CD14-positive monocyte (primary cell): ENCODE measurements at regions not wholly inside any gene's neighbourhood (a gene's known extent, or its start where the extent isn't known, plus 50 kb on each side); places are given as distances from the start of the nearest gene placed in this dataset.

ENCODE experiments used
- DNase-seq, 3 donors: peaks; one replicate each; pipeline ENCODE4 v3.0.0-alpha.2; 2011 to 2022
- H2AFZ ChIP-seq: 2 replicates; pipeline ENCODE4 v1.6.0; 2012; ENCODE audit warnings: mild to moderate bottlenecking, low read depth, low read length, inconsistent platforms; ENCODE audit not compliant: insufficient read depth, poor library complexity, severe bottlenecking
- H3K27ac ChIP-seq, 2 donors: 1 replicate in 1 of 2; 2 replicates in 1 of 2; pipeline ENCODE4 v1.5.1; 2012 to 2013; ENCODE audit warnings: low read length in 2 of 2, control low read depth in 1 of 2, inconsistent platforms in 1 of 2, low read depth in 1 of 2, mild to moderate bottlenecking in 1 of 2
- H3K27me3 ChIP-seq, 2 donors: one replicate each; pipeline versions ENCODE4 v1.6.0 to v1.6.1; 2011 to 2013; ENCODE audit warnings: low read length in 2 of 2; ENCODE audit not compliant: control insufficient read depth in 2 of 2, insufficient read depth in 2 of 2
- H3K36me3 ChIP-seq, 2 donors: replicated peaks in 1 of 2; 1 replicate in 1 of 2; 2 replicates in 1 of 2; pipeline versions ENCODE4 v1.5.1 to v1.6.1; 2012 to 2013; ENCODE audit warnings: low read length in 2 of 2, control low read depth in 1 of 2, inconsistent platforms in 1 of 2, mild to moderate bottlenecking in 1 of 2; ENCODE audit not compliant: insufficient read depth in 2 of 2, control insufficient read depth in 1 of 2
- H3K4me1 ChIP-seq, 2 donors: 1 replicate in 1 of 2; 2 replicates in 1 of 2; pipeline versions ENCODE4 v1.5.1 to v1.6.1; 2012 to 2013; ENCODE audit warnings: low read length in 2 of 2, control low read depth in 1 of 2, inconsistent platforms in 1 of 2, mild to moderate bottlenecking in 1 of 2, moderate library complexity in 1 of 2; ENCODE audit not compliant: insufficient read depth in 2 of 2, control insufficient read depth in 1 of 2
- H3K4me2 ChIP-seq: replicated peaks from 2 replicates; pipeline ENCODE3; 2012; ENCODE audit warnings: low read length, moderate library complexity, mild to moderate bottlenecking; ENCODE audit not compliant: poor library complexity, severe bottlenecking; ENCODE audit errors: extremely low read depth
- H3K4me3 ChIP-seq, 3 experiments: fragments of 200-600 bp in 1 of 3; sonication (generic) in 1 of 3; replicated peaks in 1 of 3; 1 replicate in 2 of 3; 2 replicates in 1 of 3; pipeline ENCODE4 v1.5.1; 2011 to 2013; ENCODE audit warnings: low read length in 3 of 3, mild to moderate bottlenecking in 3 of 3, control low read depth in 2 of 3, low read depth in 2 of 3, inconsistent platforms in 1 of 3, moderate library complexity in 1 of 3
- H3K79me2 ChIP-seq: 2 replicates; pipeline ENCODE4 v1.6.0; 2012; ENCODE audit warnings: mild to moderate bottlenecking, control low read depth, inconsistent platforms, low read length, moderate library complexity; ENCODE audit not compliant: insufficient read depth
- H3K9ac ChIP-seq: 2 replicates; pipeline ENCODE4 v1.6.0; 2017; ENCODE audit warnings: low read length, mild to moderate bottlenecking; ENCODE audit not compliant: insufficient read depth, poor library complexity, severe bottlenecking
- H3K9me3 ChIP-seq, 2 donors: replicated peaks in 1 of 2; 1 replicate in 1 of 2; 2 replicates in 1 of 2; pipeline versions ENCODE4 v1.5.1 to v1.6.1; 2012 to 2013; ENCODE audit warnings: low read length in 2 of 2, control low read depth in 1 of 2; ENCODE audit not compliant: control insufficient read depth in 1 of 2, insufficient read depth in 1 of 2
- H4K20me1 ChIP-seq: 2 replicates; pipeline ENCODE4 v1.6.0; 2012; ENCODE audit warnings: mild to moderate bottlenecking, low read length, control low read depth, moderate library complexity; ENCODE audit not compliant: insufficient read depth
- H3K27ac Mint-ChIP-seq, 7 donors: one replicate each; pipeline ENCODE4 v1.8.0; 2020; ENCODE audit warnings: mild to moderate bottlenecking in 7 of 7, mixed read lengths in 7 of 7, moderate library complexity in 6 of 7, inconsistent platforms in 2 of 7
- H3K27me3 Mint-ChIP-seq, 3 donors: one replicate each; pipeline ENCODE4 v1.8.0; 2021 to 2022; ENCODE audit warnings: low read depth in 3 of 3, mild to moderate bottlenecking in 3 of 3, mixed read lengths in 3 of 3, moderate library complexity in 3 of 3, inconsistent platforms in 1 of 3
- H3K36me3 Mint-ChIP-seq, 2 donors: one replicate each; pipeline ENCODE4 v1.8.0; 2020; ENCODE audit warnings: mixed read lengths in 2 of 2, inconsistent platforms in 1 of 2, mild to moderate bottlenecking in 1 of 2
- H3K4me1 Mint-ChIP-seq: one replicate; pipeline ENCODE4 v1.8.0; 2020; ENCODE audit warnings: mild to moderate bottlenecking, mixed read lengths
- H3K4me3 Mint-ChIP-seq, 2 donors: one replicate each; pipeline ENCODE4 v1.8.0; 2020; ENCODE audit warnings: mild to moderate bottlenecking in 2 of 2, mixed read lengths in 2 of 2, moderate library complexity in 1 of 2
- H3K9me3 Mint-ChIP-seq, 7 donors: one replicate each; pipeline ENCODE4 v1.8.0; 2020 to 2022; ENCODE audit warnings: mixed read lengths in 7 of 7, mild to moderate bottlenecking in 6 of 7, moderate library complexity in 6 of 7, inconsistent platforms in 2 of 7
- WGBS: methylation state at CpG from one replicate; pipeline ENCODE4 v1.1.5; 2013; ENCODE audit warnings: missing lambda C conversion rate; ENCODE audit not compliant: insufficient coverage; 5-methylcytosine and 5-hydroxymethylcytosine counted together
- intact Hi-C, 2 donors: fragments of 100-400 bp; cut with micrococcal nuclease; formaldehyde crosslinking; loops; one replicate each; pipeline versions ENCODE4 v1.15.0 to v1.15.1; 2023
- TF ChIP-seq, protein P1 (sequence below): fragments of 200-600 bp; IDR thresholded peaks from one replicate; pipeline ENCODE4 v1.8.0; 2022; ENCODE audit warnings: antibody characterized with exemption, mild to moderate bottlenecking

DNA sequence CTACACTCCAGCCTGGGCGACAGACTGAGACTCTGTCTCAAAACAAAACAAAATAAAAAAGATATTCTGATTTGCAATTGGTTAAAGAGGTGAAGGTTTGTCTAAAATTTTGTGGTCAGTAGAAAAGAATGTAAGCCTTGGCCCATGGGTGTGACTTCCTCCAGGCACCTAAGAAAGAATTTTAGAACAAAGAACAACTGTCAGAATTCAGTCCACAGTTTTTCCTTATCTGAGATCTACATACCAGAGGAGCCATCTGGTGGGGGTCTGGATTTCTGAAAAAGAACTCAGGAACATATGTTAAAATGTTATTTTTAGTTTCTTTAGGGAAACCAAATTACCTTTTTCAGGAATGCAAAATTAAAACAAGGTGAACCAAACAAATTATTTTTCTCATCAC, 434.1 kb downstream of the ANKRD50 start:
- TF ChIP-seq, protein P1, sequence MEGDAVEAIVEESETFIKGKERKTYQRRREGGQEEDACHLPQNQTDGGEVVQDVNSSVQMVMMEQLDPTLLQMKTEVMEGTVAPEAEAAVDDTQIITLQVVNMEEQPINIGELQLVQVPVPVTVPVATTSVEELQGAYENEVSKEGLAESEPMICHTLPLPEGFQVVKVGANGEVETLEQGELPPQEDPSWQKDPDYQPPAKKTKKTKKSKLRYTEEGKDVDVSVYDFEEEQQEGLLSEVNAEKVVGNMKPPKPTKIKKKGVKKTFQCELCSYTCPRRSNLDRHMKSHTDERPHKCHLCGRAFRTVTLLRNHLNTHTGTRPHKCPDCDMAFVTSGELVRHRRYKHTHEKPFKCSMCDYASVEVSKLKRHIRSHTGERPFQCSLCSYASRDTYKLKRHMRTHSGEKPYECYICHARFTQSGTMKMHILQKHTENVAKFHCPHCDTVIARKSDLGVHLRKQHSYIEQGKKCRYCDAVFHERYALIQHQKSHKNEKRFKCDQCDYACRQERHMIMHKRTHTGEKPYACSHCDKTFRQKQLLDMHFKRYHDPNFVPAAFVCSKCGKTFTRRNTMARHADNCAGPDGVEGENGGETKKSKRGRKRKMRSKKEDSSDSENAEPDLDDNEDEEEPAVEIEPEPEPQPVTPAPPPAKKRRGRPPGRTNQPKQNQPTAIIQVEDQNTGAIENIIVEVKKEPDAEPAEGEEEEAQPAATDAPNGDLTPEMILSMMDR: no peak
- H3K9me3 ChIP-seq: no peaks in the 10 kb centered on the region
- Mint-ChIP-seq H3K4me1 (no peaks in the 10 kb centered on the region), H3K27ac (no peak overlapping the region), H3K4me3 (no peak overlapping the region), H3K36me3 (no peaks in the 10 kb centered on the region), H3K9me3 (peaks cover 0 to 6% (median 5%) of the 10 kb centered on the region in 7 donors), H3K27me3 (no peaks in the 10 kb centered on the region)
- H3K36me3 ChIP-seq: no peaks in the 10 kb centered on the region
- H3K4me1 ChIP-seq: no peaks in the 10 kb centered on the region
- H3K4me2 ChIP-seq: no peak overlapping the region
- H3K4me3 ChIP-seq: no peak overlapping the region
- no peaks in the 10 kb centered on the region for H3K79me2 ChIP-seq
- DNase-seq: no peak
- no peak overlapping the region for H3K9ac ChIP-seq
- H2AFZ ChIP-seq: no peak overlapping the region
- no peaks in the 10 kb centered on the region for H4K20me1 ChIP-seq
- intact Hi-C loops: no loop called here
- H3K27ac ChIP-seq: no peak overlapping the region
- no peaks in the 10 kb centered on the region for H3K27me3 ChIP-seq
- WGBS: no CpG with 5 or more reads among the region's 1 CpG

DNA sequence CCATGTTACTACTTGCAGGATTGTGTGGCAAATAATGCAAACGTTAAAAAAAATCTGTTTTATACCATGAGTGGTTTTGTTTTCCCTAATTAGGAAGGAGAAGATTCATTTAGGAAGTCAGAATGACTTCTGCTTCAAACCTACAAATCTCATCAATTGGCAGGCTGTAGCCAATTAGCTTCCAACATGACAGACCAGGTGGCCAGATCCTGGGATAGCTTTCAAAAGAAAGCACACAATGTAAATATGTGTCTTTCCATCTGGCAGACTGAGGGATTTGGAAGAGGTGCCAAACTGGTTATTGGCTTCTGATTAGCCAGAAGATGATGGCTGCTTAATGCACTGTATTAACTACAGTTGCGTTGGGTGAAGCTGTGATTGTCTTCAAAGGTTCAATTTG, 432.8 kb downstream of the ANKRD50 start:
- no peaks in the 10 kb centered on the region for H3K9me3 ChIP-seq
- intact Hi-C loops: no loop called here
- Mint-ChIP-seq H3K4me1 (no peaks in the 10 kb centered on the region), H3K9me3 (peaks cover 0 to 7% (median 0%) of the 10 kb centered on the region in 7 donors), H3K27ac (no peak overlapping the region), H3K4me3 (no peak overlapping the region), H3K36me3 (no peaks in the 10 kb centered on the region), H3K27me3 (no peaks in the 10 kb centered on the region)
- TF ChIP-seq, protein P1: no peak
- H3K79me2 ChIP-seq: no peaks in the 10 kb centered on the region
- DNase-seq: no peak
- H4K20me1 ChIP-seq: no peaks in the 10 kb centered on the region
- no peak overlapping the region for H3K9ac ChIP-seq
- no peak overlapping the region for H3K27ac ChIP-seq
- H3K27me3 ChIP-seq: no peaks in the 10 kb centered on the region
- no peak overlapping the region for H3K4me3 ChIP-seq
- H2AFZ ChIP-seq: no peak overlapping the region
- H3K4me2 ChIP-seq: no peak overlapping the region
- no peaks in the 10 kb centered on the region for H3K36me3 ChIP-seq
- no peaks in the 10 kb centered on the region for H3K4me1 ChIP-seq
- no CpG with 5 or more reads among the region's 2 CpGs for WGBS
